ENCODE measurements at regions not wholly inside any gene's neighbourhood (a gene's known extent, or its start where the extent isn't known, plus 50 kb on each side); places are given as distances from the start of the nearest gene placed in this dataset.

DNA sequence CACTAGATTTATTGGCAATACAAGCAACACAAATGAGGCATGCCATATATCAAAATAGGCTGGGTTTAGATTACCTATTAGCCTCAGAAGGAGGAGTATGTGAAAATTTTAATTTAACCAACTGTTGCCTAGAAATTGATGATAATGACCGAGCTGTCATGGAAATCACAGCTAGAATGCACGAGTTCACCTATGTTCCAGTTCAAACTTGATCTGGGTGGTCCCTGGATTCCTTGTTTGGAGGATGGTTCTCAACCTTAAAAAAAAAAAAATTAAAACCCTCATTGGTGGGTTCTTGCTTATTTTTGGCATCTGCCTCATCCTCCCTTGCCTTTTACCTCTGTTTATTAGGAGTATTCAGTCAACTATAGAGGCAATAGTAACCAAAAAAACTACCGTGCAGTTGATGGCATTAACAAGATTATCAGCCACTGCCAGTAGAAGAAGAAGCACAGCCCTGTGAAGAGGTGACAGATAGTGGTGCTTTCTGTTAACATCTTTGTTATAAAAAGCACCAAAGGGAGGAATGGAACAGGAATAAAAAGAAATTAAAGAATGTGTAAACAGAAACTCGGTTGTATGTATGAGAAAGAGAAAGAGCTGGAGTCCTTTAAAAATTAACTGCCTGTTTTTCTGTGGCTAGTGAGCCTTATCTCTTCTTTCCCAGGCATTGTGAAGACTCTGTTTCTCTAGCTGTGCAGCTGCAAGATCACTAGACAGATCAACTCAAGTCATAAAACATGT lies 106.4 kb downstream of the ZNF429 start (continued):
- TF ChIP-seq CUX1 (CRISPR knock-in tag; IDR thresholded peaks at IDR 0.05): no peak
- no peak for TF ChIP-seq SIN3A (IDR thresholded peaks at IDR 0.05; ENCODE audit: borderline replicate concordance in 2 of 2, control insufficient read depth in 1 of 2, low read depth in 2 of 2, low read length in 2 of 2)
- TF ChIP-seq CHD2 (IDR thresholded peaks at IDR 0.05; ENCODE audit: low read depth, low read length): no peak
- TF ChIP-seq NFE2L1 (tag; IDR thresholded peaks at IDR 0.05; ENCODE audit: borderline replicate concordance, low read depth): no peak
- TF ChIP-seq, protein P1, sequence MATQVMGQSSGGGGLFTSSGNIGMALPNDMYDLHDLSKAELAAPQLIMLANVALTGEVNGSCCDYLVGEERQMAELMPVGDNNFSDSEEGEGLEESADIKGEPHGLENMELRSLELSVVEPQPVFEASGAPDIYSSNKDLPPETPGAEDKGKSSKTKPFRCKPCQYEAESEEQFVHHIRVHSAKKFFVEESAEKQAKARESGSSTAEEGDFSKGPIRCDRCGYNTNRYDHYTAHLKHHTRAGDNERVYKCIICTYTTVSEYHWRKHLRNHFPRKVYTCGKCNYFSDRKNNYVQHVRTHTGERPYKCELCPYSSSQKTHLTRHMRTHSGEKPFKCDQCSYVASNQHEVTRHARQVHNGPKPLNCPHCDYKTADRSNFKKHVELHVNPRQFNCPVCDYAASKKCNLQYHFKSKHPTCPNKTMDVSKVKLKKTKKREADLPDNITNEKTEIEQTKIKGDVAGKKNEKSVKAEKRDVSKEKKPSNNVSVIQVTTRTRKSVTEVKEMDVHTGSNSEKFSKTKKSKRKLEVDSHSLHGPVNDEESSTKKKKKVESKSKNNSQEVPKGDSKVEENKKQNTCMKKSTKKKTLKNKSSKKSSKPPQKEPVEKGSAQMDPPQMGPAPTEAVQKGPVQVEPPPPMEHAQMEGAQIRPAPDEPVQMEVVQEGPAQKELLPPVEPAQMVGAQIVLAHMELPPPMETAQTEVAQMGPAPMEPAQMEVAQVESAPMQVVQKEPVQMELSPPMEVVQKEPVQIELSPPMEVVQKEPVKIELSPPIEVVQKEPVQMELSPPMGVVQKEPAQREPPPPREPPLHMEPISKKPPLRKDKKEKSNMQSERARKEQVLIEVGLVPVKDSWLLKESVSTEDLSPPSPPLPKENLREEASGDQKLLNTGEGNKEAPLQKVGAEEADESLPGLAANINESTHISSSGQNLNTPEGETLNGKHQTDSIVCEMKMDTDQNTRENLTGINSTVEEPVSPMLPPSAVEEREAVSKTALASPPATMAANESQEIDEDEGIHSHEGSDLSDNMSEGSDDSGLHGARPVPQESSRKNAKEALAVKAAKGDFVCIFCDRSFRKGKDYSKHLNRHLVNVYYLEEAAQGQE (IDR thresholded peaks at IDR 0.05; ENCODE audit: borderline replicate concordance): peak; percentile 68
- TF ChIP-seq, protein P1 (CRISPR knock-in tag; IDR thresholded peaks at IDR 0.05; ENCODE audit: low read depth): no peak
- peak; percentile 57; the same call in 1 of the 2 replicates for TF ChIP-seq ESRRA (IDR thresholded peaks at IDR 0.05; ENCODE audit: borderline replicate concordance, low read depth)
- no peak for TF ChIP-seq THAP12 (CRISPR knock-in tag; IDR thresholded peaks at IDR 0.05)
- no peak for TF ChIP-seq ZBTB26 (CRISPR knock-in tag; IDR thresholded peaks at IDR 0.05)

Measured in K562 (cell line).